ENCODE measurements at regions not wholly inside any gene's neighbourhood (a gene's known extent, or its start where the extent isn't known, plus 50 kb on each side); places are given as distances from the start of the nearest gene placed in this dataset.
"Not testable (repeated sequence)": the region's sequence is repeated elsewhere in the genome, so short reads cannot be mapped to it uniquely, and the experiment has no call there.

- no peak for DNase-seq (ENCODE audit: low read depth)
Measured at GRCh38 chr5:109989994-109990722, 300.4 kb downstream of the MAN2A1 start.

- DNase-seq (ENCODE audit: low read depth), result no peak
Measured at GRCh38 chr5:109990723-109991359, 301.1 kb downstream of the MAN2A1 start.

GRCh38 chr5:109992264-109992915 lies 302.7 kb downstream of the MAN2A1 start:
- DNase-seq (ENCODE audit: low read depth), result no peak

- no peak for DNase-seq (ENCODE audit: low read depth)
Measured at GRCh38 chr5:109994135-109994534, 304.4 kb downstream of the MAN2A1 start.

GRCh38 chr5:109996246-109996645 lies 306.5 kb downstream of the MAN2A1 start:
- DNase-seq (ENCODE audit: low read depth), result no peak

DNA sequence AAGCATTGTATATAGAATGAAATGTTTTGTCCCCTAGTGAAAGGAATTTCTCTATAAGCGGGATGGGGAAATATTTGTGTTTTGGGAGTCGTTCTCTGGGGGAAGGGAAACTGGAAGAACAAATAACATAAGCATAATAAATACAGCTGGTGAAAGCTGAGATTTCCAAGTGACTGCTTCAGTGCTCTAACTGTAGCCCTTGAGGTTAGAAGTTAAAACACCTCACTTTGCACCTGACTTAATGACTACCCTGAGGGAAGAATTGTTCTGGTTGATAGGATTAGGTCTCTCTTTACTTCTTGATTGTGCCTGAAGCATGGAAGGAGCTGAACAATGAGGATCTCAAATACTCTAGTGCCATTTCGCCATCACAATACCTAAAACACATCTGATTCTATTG lies 307.4 kb downstream of the MAN2A1 start:
- DNase-seq (ENCODE audit: low read depth), result no peak

DNA sequence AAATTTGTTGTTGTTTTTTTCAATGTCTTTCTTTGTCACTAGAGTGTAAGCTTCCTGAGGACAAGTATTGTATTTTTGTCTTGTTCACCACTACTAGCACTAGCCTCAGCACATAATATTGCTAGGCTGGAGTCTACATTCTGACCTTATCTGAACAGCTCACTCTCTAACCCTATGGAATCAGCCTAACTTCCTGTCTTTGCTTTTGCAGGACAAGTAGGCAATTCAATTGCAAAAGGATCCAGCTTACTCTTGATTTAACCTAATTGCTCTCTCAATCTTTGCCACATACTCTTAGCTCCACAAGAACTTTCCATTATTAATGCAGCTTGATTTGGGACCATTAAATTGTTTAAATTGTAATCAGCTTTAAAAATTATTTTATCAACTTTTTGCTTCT lies 308.5 kb downstream of the MAN2A1 start:
- no peak for DNase-seq (ENCODE audit: low read depth)

- DNase-seq (ENCODE audit: low read depth), result no peak
Measured at GRCh38 chr5:109998726-109999125, 309.0 kb downstream of the MAN2A1 start.

DNA sequence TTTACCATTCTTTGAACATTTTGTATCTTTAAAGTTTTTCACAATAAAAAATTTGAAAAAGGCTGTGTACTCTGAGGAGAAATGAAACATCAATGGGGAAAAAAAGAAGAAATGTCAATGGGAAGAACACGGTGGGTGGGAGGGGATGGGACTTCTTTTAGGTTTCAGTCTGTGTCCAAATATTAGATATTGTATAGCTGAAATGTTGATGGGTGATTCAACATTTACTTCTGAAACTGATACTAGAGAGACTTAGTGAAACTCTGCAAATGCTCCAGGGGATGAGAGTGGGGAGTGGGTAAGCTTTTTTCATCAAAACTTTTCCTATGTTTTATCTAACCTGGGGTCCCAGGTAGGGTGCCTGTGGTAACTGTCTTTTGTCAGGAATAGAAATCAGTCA lies 311.9 kb downstream of the MAN2A1 start:
- no peak for DNase-seq (ENCODE audit: low read depth)

GRCh38 chr5:110002652-110003051 lies 312.9 kb downstream of the MAN2A1 start:
- no peak for DNase-seq (ENCODE audit: low read depth)

- DNase-seq (ENCODE audit: low read depth), result not testable (repeated sequence)
Measured at GRCh38 chr5:110005907-110006562, 316.3 kb downstream of the MAN2A1 start.

DNA sequence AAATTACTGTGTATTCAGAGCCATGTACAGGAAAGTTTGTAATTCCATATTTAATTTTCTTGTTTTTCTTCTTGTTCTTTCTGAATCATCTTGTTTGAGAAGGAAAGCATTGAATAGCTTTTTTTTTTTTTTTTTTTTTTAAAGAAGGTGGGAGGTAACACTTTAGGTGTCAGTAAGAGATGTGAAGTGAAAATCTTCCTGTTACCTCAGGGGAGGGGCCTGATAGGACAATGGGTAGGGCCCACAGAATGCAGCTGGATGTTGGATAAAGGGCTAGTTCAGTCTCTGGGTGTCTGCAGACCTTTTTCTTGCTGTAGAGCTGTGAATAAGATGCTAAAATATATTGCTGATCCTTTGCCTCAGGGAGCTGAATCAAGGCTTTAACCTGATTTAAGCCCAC lies 317.4 kb downstream of the MAN2A1 start:
- no peak for DNase-seq (ENCODE audit: low read depth)

DNA sequence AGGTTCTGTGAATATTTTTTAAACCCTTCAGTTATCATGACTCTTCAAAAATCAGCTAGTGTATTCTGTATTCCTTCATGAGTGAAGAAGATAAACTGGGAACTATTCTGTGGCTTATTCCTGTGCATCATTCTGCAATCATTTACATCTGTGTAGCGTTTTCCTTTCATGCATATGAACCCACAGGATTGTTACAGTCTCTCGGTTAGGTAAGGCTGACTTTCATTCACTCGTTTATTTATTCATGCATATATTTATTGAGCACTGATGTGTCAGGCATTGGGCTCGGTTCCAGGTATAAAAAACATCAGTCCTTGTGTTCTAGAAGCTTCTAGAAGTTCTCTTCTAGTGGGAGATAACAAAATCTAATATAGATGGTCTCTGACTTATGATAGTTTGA lies 318.4 kb downstream of the MAN2A1 start:
- no peak for DNase-seq (ENCODE audit: low read depth)

DNA sequence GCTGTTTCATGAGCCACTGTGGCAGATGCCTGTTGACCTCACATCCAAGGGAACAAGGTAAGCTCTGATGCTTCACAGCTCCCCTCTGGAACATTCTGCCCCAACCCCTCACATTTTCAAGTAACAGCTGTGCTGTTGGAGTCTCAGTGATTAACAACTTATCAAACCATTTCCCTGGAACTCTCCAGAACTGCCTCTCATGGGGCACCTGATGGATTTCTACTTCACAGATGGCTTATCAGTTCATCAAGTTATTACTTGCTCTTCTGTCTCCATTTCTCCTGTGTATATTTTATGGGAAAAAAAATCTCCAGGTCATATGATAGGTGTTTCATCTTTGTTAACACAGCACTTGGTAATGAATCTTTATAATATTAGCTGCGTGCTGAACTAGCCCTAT lies 322.4 kb downstream of the MAN2A1 start:
- no peak for DNase-seq (ENCODE audit: low read depth)

DNA sequence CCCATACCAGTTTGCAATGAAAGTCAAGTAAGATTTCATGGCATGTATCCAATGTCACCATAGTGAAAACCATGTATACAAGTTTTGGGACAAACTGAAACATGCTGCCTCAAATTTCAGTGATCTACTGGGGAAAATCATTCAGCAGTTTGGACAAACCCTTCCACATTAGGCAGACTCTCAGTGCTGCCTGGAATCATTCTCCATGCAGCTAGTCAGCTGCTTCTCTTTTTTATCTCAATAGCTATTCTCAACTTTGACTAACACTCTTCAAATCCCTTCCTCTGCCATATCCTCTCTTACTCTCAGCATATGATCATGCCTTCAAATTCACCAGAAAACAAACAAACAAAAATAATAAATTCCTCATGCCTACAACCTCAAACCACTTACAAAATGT lies 323.3 kb downstream of the MAN2A1 start:
- DNase-seq (ENCODE audit: low read depth), result no peak

- no peak for DNase-seq (ENCODE audit: low read depth)
Measured at GRCh38 chr5:110017854-110018253, 328.1 kb downstream of the MAN2A1 start.

- DNase-seq (ENCODE audit: low read depth), result no peak
Measured at GRCh38 chr5:110018509-110018908, 328.8 kb downstream of the MAN2A1 start.

DNA sequence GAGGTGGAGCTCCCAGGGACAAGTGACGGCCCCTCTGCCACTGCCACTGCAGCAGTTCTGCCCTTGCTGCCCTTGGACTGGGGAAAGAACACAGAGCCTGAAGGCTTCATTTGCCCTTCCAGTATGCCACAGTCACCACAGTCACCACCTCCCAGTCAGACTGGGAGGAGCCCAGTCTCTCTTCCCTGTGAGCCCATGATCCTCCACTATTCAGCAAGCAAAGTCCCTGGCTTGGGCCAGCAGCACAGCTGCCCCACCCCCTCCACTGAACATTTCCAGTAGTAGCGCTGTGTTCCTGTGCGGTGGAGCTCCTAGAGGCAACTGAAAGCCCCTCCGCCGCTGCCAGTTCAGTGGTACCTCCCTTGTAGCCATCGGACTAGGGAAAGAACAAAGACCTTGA lies 329.4 kb downstream of the MAN2A1 start:
- DNase-seq (ENCODE audit: low read depth), result no peak

- DNase-seq (ENCODE audit: low read depth), result no peak
Measured at GRCh38 chr5:110019780-110020179, 330.1 kb downstream of the MAN2A1 start.

GRCh38 chr5:110021251-110021650 lies 331.5 kb downstream of the MAN2A1 start:
- no peak for DNase-seq (ENCODE audit: low read depth)

DNA sequence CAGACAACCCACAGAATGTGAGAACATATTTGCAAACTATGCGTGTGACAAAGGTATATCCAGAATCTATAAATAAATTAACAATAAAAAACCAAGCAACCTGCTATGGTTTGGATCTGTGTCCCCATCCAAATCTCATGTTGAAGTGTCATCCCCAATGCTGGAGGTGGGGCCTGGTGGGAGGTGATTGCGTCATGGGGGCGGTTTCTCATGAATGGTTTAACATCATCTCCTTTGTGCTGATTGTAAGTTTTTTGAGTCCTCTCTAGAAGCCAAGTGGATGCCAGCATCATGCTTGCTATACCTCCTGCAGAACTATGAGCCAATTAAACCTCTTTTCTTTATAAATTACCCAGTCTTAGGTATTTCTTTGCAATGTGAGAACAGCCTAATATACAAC lies 335.4 kb downstream of the MAN2A1 start:
- no peak for DNase-seq (ENCODE audit: low read depth)

DNA sequence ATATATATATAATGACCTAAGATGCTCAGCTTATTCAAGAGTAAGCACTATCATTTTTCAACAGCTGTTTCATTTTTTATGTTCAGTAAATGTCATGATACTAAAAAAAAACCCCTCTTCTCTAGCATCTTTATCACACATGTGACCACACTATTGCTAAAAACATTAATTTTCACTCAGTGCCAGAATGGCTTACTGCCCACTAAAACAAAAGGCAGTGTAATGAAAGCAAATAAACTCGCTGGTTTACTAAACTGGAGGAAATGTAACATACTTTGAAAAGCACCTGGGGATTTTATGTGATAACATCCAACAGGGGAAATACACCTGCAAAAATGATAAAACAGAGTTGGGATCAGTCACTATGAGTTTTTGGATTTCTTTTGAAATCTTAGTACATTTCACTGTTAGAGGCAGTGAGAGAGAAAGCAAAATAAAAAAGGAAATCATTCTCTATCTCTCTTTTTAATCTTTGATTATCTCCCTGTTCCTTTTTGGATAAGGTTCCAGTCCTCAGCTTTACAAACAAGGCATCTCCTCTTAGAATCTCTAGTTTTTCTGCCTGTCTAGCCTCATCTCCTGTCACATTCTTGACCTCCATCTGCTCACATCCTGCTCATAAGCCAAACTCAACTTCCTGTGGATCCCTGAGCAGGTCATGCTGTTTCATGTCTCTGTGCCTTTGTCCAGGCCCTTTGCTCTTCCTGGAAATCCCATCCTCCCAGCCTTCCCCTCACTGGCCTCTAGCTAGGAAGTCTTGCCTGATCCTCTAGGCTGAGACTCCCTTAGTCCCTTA lies 338.0 kb downstream of the MAN2A1 start:
- DNase-seq (ENCODE audit: low read depth), result no peak
